ENCODE measurements at regions not wholly inside any gene's neighbourhood (a gene's known extent, or its start where the extent isn't known, plus 50 kb on each side); places are given as distances from the start of the nearest gene placed in this dataset.

DNA sequence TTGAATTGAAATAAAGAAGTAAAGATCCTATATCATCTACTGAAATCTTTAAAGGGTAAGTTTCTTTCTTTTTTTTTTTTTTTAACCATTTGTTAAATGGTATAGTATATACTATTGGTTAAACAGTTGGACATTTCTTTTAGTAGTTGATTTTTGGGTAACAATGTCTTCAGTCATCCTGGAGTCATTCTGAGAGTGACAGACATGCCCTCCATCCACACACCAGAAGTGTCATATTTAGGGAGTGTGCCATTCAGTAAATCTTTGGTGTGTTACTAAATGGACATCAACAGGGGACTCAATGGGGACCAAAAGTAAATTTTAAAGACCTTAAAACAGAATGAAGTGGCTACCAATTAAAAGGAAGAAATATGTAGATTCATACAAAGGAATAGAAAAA lies 50.8 kb upstream of the SLC39A10 start:
- no peaks in the 10 kb centered on the region for H3K27me3 Mint-ChIP-seq
- no peak overlapping the region for H3K4me3 Mint-ChIP-seq
- no peak for DNase-seq
- H3K9me3 Mint-ChIP-seq: no peaks in the 10 kb centered on the region
- no peak overlapping the region for H3K27ac Mint-ChIP-seq
- no peaks in the 10 kb centered on the region for H3K36me3 Mint-ChIP-seq
- peaks cover 18% of the 10 kb centered on the region for H3K4me1 Mint-ChIP-seq

DNA sequence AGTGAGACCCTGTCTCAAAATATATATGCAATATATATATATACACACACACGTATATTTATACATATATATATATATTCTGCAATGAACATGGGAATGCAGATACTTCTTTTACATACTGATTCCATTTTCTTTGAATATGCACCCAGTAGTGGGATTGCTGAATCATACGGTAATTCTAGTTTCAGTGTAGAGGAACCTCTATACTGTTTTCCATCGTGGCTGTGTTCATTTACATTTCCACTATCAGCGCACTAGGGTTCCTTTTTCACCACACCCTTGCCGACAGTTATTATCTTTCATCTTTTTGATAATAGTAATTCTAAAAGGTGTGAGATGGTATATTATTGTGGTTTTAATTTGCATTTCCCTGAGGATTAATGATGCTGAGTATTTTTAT lies 52.3 kb upstream of the SLC39A10 start:
- Mint-ChIP-seq H3K4me1 (peaks cover 19% of the 10 kb centered on the region), H3K27ac (no peak overlapping the region), H3K36me3 (no peaks in the 10 kb centered on the region), H3K27me3 (no peaks in the 10 kb centered on the region), H3K4me3 (no peak overlapping the region), H3K9me3 (no peaks in the 10 kb centered on the region)
- DNase-seq: no peak

DNA sequence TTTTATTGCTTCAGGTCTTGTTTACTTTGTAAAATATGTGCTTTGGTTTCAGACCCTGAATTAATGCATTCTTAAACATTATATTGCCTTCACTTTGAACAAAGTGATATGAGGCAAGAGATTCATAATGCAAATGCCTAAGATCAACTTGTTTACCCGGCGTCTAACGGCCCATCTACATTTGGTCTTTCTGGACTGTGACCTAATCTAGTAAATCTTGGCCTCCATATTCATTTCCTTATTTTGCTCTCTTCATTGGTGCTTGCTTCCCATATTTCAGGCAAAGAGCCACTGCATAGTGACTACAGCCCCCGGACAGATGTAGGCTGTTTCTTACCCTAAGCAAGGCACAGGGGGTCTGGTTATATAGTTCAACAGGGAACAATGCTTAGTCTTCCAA lies 53.0 kb upstream of the SLC39A10 start:
- Mint-ChIP-seq H3K9me3 (no peaks in the 10 kb centered on the region), H3K4me3 (no peak overlapping the region), H3K36me3 (no peaks in the 10 kb centered on the region), H3K27me3 (no peaks in the 10 kb centered on the region), H3K4me1 (peaks cover 14% of the 10 kb centered on the region), H3K27ac (no peak overlapping the region)
- DNase-seq: no peak

DNA sequence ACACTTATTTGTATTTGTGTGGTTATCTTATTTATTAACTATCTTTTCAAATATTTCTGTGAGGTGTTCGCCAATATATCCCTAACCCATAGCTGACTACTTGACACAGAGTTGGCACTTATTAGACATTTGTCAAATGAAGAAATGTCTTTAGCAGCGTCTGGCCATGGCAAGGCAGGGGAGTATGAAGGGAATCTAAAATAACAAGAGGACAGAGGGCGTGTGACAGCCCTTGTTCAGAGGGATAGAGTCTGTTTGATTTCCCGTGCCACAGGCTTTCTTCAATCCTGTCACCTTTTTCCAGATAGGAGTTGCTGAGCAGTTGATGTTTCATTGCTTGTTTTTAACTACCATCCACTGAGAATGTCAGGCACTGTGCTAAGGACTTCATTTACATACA lies 53.6 kb upstream of the SLC39A10 start:
- H3K27ac Mint-ChIP-seq: no peak overlapping the region
- DNase-seq: no peak
- peaks cover 11% of the 10 kb centered on the region for H3K4me1 Mint-ChIP-seq
- H3K9me3 Mint-ChIP-seq: no peaks in the 10 kb centered on the region
- no peaks in the 10 kb centered on the region for H3K27me3 Mint-ChIP-seq
- no peak overlapping the region for H3K4me3 Mint-ChIP-seq
- H3K36me3 Mint-ChIP-seq: no peaks in the 10 kb centered on the region

DNA sequence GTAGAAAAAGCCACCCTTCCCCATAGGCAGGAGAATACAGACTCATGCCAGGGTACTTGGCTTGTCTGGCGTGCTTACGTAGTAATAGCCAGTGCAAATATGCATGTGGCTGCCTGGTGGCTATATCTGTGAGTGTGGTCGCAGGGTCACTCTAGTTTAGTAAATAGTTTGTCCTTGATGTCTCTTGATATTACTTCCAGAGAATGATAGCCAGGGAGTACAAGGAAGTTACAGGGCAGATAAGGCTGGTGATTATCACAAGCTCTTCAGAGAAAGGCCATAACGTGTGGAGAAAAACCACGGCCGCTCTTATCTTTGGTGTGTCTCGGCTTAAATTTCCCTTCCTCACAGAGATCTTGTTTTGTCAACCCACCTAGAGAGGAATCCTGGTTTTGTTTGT lies 54.3 kb upstream of the SLC39A10 start:
- no peak overlapping the region for H3K27ac Mint-ChIP-seq
- no peak overlapping the region for H3K4me3 Mint-ChIP-seq
- no peaks in the 10 kb centered on the region for H3K9me3 Mint-ChIP-seq
- H3K4me1 Mint-ChIP-seq: peaks cover 11% of the 10 kb centered on the region
- no peaks in the 10 kb centered on the region for H3K27me3 Mint-ChIP-seq
- no peak for DNase-seq
- H3K36me3 Mint-ChIP-seq: no peaks in the 10 kb centered on the region

DNA sequence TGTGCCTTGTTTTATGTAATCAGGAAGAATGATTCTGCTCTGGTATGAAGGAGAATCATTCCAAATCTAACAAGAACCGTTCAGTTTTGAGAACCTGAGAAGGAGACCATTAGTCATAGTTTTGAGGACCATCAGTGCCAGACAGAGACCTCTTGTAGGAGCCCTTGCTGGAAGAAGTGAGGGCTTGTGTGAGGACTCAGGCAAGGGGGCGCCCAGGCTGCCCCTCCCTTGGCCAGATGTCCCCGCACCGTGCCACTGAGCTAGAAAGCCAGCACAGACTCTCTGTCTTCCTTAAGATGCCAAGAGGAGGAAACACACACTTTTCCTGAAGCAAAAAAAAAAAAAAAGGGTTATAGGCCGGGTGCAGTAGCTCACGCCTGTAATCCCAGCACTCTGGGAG lies 55.7 kb upstream of the SLC39A10 start:
- Mint-ChIP-seq H3K4me3 (no peak overlapping the region), H3K4me1 (peaks cover 11% of the 10 kb centered on the region), H3K36me3 (no peaks in the 10 kb centered on the region), H3K27ac (no peak overlapping the region), H3K27me3 (no peaks in the 10 kb centered on the region), H3K9me3 (no peaks in the 10 kb centered on the region)
- no peak for DNase-seq

DNA sequence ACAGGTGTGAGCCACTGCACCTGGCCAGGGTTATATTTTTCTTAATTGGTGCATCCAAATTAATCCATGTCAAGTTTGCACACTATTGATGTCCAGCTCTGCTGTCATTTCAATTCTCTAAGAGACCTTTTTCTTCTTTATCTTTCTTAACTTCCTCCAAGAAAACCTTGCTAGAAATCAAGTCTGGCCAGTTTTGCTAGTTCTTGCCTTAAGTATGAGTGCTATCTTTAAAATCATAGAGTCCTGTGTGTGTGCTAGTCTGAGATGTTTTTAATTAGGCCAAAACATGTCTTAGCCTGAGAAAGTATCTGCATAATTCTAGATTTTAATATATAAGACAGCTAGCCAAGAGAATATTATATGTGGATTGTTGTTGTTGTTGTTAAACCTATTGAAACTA lies 56.2 kb upstream of the SLC39A10 start:
- no peak overlapping the region for H3K27ac Mint-ChIP-seq
- H3K27me3 Mint-ChIP-seq: no peaks in the 10 kb centered on the region
- peaks cover 9% of the 10 kb centered on the region for H3K4me1 Mint-ChIP-seq
- no peaks in the 10 kb centered on the region for H3K9me3 Mint-ChIP-seq
- H3K4me3 Mint-ChIP-seq: no peak overlapping the region
- DNase-seq: no peak
- H3K36me3 Mint-ChIP-seq: no peaks in the 10 kb centered on the region

DNA sequence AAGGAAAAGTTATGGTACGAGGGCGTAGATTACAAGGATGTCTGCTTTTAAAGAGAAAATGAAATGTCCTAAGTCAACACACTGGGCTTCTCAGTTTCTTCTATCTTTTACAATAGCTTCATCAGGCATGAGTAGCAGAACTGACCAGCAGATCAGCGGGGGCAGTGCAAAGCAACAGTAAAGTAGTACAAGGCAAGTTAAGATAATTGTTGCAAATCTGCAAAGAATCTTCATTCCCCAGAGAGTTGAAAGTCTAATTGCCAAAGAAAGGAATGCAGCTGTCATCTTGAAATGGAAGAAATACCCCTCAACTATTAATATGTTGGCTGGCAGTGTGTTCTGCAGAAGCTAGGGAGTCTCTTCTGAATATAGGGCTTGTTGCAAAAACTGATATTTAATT lies 60.2 kb upstream of the SLC39A10 start:
- H3K36me3 Mint-ChIP-seq: peaks cover 4% of the 10 kb centered on the region
- H3K27me3 Mint-ChIP-seq: no peaks in the 10 kb centered on the region
- no peak overlapping the region for H3K4me3 Mint-ChIP-seq
- DNase-seq: no peak
- H3K27ac Mint-ChIP-seq: no peak overlapping the region
- H3K9me3 Mint-ChIP-seq: peaks cover 2% of the 10 kb centered on the region
- peaks cover 11% of the 10 kb centered on the region for H3K4me1 Mint-ChIP-seq

DNA sequence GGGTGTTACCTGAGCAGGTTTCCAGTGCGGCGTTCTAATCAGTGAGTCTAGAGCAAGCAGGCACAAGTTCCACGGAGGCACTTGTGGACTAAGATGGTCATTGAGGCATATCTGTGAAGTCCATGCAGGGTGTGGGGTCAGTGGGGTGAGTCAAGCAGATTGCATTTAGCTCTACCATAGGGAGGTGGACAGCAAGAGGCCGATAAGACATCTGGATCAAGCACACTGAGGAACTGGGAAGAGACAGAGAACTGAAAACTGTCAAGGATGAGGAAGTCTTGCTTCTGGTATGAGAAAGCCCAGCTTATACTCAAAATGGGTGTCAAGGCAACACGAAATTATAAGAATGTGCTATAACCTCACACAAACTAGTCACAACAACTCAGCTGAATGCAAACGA lies 61.2 kb upstream of the SLC39A10 start:
- Mint-ChIP-seq H3K9me3 (peaks cover 2% of the 10 kb centered on the region), H3K36me3 (peaks cover 4% of the 10 kb centered on the region), H3K4me1 (peaks cover 10% of the 10 kb centered on the region), H3K27me3 (no peaks in the 10 kb centered on the region), H3K27ac (no peak overlapping the region), H3K4me3 (no peak overlapping the region)
- no peak for DNase-seq

DNA sequence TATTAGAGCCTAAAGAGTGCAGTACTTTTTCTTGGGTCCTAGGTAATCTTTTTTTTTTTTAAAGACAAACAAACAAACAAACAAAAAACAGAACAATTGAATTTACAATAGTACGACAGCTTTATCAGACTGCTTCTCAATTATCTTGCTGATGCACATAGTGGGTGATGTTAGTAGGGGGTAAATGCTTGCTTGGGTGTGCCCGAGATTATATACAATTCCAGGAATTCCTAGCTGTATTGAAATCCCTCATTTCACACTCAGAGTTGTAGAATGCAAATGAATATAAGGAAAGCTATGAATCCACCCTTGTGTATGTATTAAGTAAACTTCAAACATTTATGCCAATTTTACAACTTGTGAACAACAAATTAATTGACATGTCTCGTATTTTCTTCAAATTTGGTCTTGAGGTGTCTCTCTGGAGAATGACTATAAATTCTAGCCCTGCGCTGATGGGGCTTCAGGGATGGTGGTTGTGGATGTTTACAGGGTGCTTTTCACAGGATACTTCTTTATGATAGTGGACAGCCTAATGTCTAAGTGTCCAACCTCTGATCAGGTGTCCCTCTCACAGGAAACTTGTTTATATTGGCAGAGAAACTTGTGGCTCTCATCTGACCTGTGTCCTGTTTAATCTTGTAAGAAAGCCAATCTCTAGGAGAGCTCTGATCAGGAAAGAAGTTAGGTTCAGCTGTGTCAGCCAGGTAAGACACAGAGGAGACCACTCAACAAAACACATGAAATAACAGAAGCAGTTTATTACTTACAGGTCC lies 61.9 kb upstream of the SLC39A10 start:
- no peak for DNase-seq
- Mint-ChIP-seq H3K9me3 (peaks cover 2% of the 10 kb centered on the region), H3K36me3 (peaks cover 4% of the 10 kb centered on the region), H3K27me3 (no peaks in the 10 kb centered on the region), H3K27ac (no peak overlapping the region), H3K4me3 (no peak overlapping the region), H3K4me1 (peaks cover 13% of the 10 kb centered on the region)

DNA sequence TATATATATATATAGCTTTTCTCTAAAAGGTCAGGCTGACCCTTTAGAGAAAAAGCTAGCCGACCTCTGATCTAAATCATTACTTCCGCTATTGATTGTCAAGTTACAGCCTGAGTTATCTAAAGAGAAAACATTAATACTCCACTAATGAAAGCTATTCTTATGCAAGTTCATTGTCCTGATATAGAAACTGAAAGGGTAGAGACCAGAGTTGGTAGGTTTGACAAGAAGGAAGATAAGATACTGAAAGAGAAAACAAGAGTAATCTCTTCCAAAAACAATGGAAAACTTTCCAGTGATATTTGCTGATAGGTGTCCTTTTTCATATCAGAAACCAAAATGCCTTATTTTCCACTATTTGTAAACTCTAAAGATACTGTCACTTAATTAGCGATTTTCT lies 62.8 kb upstream of the SLC39A10 start:
- H3K4me3 Mint-ChIP-seq: no peak overlapping the region
- H3K9me3 Mint-ChIP-seq: peaks cover 2% of the 10 kb centered on the region
- H3K36me3 Mint-ChIP-seq: peaks cover 4% of the 10 kb centered on the region
- H3K27me3 Mint-ChIP-seq: no peaks in the 10 kb centered on the region
- DNase-seq: no peak
- H3K4me1 Mint-ChIP-seq: peaks cover 13% of the 10 kb centered on the region
- H3K27ac Mint-ChIP-seq: no peak overlapping the region

DNA sequence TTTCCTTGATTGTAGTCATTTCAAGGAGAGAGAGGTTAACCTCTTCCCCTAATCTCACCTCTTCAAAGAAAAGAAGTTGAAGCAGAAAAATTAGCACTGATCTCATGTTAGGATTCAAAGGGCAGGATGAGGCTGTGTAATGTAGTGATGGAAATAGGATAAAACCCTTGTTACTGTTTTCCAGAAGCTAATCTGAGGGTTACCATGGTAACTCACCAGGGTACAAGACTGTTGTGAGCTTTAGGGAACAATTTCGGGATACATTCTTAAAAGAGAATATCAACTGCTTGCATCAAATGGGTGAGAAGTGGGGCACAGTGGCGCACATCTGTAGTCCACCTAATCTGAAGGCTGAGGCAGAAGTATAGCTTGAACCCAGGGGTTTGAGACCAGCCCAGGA lies 64.9 kb upstream of the SLC39A10 start:
- peaks cover 13% of the 10 kb centered on the region for H3K4me1 Mint-ChIP-seq
- no peaks in the 10 kb centered on the region for H3K27me3 Mint-ChIP-seq
- H3K9me3 Mint-ChIP-seq: peaks cover 2% of the 10 kb centered on the region
- no peak overlapping the region for H3K4me3 Mint-ChIP-seq
- no peak overlapping the region for H3K27ac Mint-ChIP-seq
- DNase-seq: no peak
- H3K36me3 Mint-ChIP-seq: peaks cover 4% of the 10 kb centered on the region

DNA sequence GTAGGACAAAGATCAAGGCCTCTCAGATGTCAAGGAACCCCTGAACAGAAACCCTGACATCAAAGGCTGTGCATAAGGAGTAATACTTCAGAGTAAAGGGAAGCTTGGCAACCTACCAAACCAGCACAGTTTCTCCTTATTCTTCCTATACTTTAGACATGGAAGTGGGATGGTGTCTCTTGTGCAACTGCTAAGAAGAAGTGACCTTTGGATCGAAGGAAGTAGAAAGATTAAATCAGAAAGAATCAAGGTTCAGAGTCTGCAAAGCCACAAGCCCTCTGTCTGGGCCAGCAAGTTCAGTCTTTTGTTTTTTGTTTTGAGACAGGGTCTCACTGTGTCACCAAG lies 66.2 kb upstream of the SLC39A10 start:
- Mint-ChIP-seq H3K27me3 (no peaks in the 10 kb centered on the region), H3K9me3 (peaks cover 2% of the 10 kb centered on the region), H3K4me3 (no peak overlapping the region), H3K27ac (no peak overlapping the region), H3K4me1 (peaks cover 13% of the 10 kb centered on the region), H3K36me3 (peaks cover 4% of the 10 kb centered on the region)
- no peak for DNase-seq

DNA sequence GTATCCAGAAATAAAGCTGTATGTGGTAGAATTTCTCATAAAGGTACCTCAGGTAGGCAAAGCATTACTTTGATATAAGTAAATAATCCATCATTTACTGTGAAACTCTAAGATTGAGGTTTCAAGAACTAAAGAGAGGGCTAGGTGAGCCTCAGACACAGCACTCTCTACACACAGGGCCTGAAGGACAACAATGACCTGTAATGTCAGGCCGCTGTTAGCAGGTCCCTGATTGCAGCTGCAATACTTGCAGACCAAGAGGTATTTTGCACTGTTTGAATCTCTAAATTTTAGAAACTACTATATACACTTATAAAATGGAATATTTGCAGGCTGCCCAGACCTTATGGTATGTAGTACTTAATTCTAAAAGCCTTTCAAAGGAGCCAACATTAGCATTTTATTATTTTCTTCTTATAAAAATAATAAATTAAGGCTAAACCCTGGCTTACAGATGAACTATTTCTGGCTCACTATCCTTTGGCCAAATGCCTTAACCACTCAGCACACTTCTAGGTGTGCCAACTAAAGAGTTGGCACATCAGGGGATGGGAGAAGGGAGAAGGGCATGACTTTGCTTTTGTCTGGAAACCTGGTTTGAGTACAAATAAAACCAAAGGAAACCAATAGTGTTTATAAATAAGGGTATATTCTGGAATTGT lies 66.7 kb upstream of the SLC39A10 start:
- H3K4me1 Mint-ChIP-seq: peaks cover 13% of the 10 kb centered on the region
- H3K4me3 Mint-ChIP-seq: no peak overlapping the region
- no peaks in the 10 kb centered on the region for H3K27me3 Mint-ChIP-seq
- H3K36me3 Mint-ChIP-seq: peaks cover 1% of the 10 kb centered on the region
- DNase-seq: no peak
- no peak overlapping the region for H3K27ac Mint-ChIP-seq
- H3K9me3 Mint-ChIP-seq: no peaks in the 10 kb centered on the region

DNA sequence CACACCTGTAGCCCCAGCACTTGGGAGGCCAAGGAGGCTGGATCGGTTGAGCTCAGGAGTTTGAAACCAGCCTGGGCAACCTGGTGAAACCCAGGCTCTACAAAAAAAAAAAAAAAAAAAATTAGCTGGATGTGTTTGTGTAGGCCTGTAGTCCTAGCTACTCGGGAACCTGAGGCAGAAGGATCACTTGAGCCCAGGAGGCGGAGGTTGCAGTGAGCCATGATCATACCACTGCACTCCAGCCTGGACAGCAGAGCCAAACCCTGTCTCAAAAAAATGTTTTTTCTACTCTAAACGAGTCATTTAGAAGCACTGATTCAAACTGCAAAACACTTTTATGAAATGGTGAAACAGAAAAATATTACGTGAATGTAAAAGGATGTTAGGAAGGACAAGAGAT lies 69.1 kb upstream of the SLC39A10 start:
- Mint-ChIP-seq H3K9me3 (no peaks in the 10 kb centered on the region), H3K27ac (no peak overlapping the region), H3K4me3 (no peak overlapping the region), H3K27me3 (no peaks in the 10 kb centered on the region), H3K4me1 (peaks cover 5% of the 10 kb centered on the region), H3K36me3 (no peaks in the 10 kb centered on the region)
- DNase-seq: no peak

DNA sequence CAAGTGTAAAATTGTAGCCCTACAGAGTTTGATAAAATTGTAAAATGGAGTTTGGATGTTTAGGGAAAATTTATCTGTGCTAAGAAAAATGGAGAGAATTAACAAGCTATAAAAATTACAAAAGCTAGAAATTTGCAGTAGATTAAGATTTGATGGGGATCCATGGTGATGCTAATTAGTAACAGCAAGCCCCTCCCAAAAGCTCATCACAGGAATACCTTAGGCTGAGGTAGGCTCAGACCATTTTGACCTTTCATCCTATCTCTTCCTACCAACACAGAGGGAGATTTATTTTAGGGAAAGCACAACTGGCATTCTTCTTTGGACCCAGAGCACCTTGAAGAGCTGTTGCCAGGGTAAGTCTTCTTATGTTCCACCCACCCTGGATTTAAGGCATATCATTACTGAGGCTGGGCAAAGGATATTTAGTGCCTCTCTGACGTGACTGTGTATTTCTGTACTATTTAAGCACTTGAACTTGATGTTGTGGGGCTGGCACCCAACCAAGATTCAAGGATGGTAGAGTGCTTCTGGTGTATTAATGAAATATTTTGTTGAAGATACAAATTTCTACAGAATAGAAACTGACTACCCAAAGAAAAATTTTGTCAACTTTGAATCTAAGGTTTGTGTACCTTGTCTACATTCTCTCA lies 70.8 kb upstream of the SLC39A10 start:
- no peaks in the 10 kb centered on the region for H3K36me3 Mint-ChIP-seq
- peaks cover 5% of the 10 kb centered on the region for H3K4me1 Mint-ChIP-seq
- H3K9me3 Mint-ChIP-seq: no peaks in the 10 kb centered on the region
- no peaks in the 10 kb centered on the region for H3K27me3 Mint-ChIP-seq
- no peak overlapping the region for H3K4me3 Mint-ChIP-seq
- H3K27ac Mint-ChIP-seq: no peak overlapping the region
- DNase-seq: no peak
